Right atrium auricular region (tissue), 2 donors: ENCODE measurements at regions not wholly inside any gene's neighbourhood (a gene's known extent, or its start where the extent isn't known, plus 50 kb on each side); places are given as distances from the start of the nearest gene placed in this dataset.
"Not testable (repeated sequence)": the region's sequence is repeated elsewhere in the genome, so short reads cannot be mapped to it uniquely, and the experiment has no call there.

Experiments
- DNase-seq: peaks from one replicate; pipeline ENCODE4 v3.0.0-alpha.2; 2019; ENCODE audit warnings: low spot score
- H3K27ac ChIP-seq, 2 donors: fragments of 200-600 bp; sonication (generic); 1 replicate in 1 of 2; 2 replicates in 1 of 2; pipeline ENCODE4 v1.5.1; 2016 to 2019
- H3K27me3 ChIP-seq, 2 donors: fragments of 200-600 bp; sonication (generic); one replicate each; pipeline versions ENCODE4 v1.5.1 to v1.6.0; 2017 to 2019
- H3K36me3 ChIP-seq: fragments of 200-600 bp; sonication (generic); one replicate; pipeline ENCODE4 v1.5.1; 2016
- H3K4me1 ChIP-seq, 2 donors: fragments of 200-600 bp; sonication (generic); one replicate each; pipeline versions ENCODE4 v1.5.1 to v1.6.0; 2017 to 2019
- H3K4me3 ChIP-seq, 2 donors: fragments of 200-600 bp; sonication (generic); 1 replicate in 1 of 2; 2 replicates in 1 of 2; pipeline ENCODE4 v1.5.1; 2017 to 2019; ENCODE audit warnings: mild to moderate bottlenecking in 1 of 2, moderate library complexity in 1 of 2
- H3K9me3 ChIP-seq, 2 donors: fragments of 200-600 bp; sonication (generic); one replicate each; pipeline ENCODE4 v1.5.1; 2019
- TF ChIP-seq, protein P1 (sequence below), 2 donors: fragments of 200-600 bp; sonication (generic); IDR thresholded peaks; one replicate each; pipeline ENCODE4 v1.5.1; 2019; ENCODE audit warnings: antibody characterized with exemption in 2 of 2

GRCh38 chr1:87421809-87422208, 93.1 kb downstream of the LMO4 start:
- Histone ChIP-seq H3K4me1 (no peaks in the 10 kb centered on the region), H3K36me3 (no peaks in the 10 kb centered on the region), H3K4me3 (no peak overlapping the region), H3K27ac (no peak overlapping the region), H3K27me3 (no peaks in the 10 kb centered on the region), H3K9me3 (no peaks in the 10 kb centered on the region)
- DNase-seq, result no peak
- TF ChIP-seq, protein P1, sequence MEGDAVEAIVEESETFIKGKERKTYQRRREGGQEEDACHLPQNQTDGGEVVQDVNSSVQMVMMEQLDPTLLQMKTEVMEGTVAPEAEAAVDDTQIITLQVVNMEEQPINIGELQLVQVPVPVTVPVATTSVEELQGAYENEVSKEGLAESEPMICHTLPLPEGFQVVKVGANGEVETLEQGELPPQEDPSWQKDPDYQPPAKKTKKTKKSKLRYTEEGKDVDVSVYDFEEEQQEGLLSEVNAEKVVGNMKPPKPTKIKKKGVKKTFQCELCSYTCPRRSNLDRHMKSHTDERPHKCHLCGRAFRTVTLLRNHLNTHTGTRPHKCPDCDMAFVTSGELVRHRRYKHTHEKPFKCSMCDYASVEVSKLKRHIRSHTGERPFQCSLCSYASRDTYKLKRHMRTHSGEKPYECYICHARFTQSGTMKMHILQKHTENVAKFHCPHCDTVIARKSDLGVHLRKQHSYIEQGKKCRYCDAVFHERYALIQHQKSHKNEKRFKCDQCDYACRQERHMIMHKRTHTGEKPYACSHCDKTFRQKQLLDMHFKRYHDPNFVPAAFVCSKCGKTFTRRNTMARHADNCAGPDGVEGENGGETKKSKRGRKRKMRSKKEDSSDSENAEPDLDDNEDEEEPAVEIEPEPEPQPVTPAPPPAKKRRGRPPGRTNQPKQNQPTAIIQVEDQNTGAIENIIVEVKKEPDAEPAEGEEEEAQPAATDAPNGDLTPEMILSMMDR (IDR thresholded peaks at IDR 0.05), result no peak

GRCh38 chr1:87424541-87424940, 95.9 kb downstream of the LMO4 start:
- no peaks in the 10 kb centered on the region for H3K36me3 ChIP-seq
- TF ChIP-seq, protein P1 (IDR thresholded peaks at IDR 0.05), result no peak
- no peak overlapping the region for H3K4me3 ChIP-seq
- H3K27me3 ChIP-seq, result no peaks in the 10 kb centered on the region
- H3K4me1 ChIP-seq, result no peaks in the 10 kb centered on the region
- no peaks in the 10 kb centered on the region for H3K9me3 ChIP-seq
- DNase-seq, result no peak
- no peak overlapping the region for H3K27ac ChIP-seq

- H3K36me3 ChIP-seq, result no peaks in the 10 kb centered on the region
- no peak for DNase-seq
- H3K9me3 ChIP-seq, result no peaks in the 10 kb centered on the region
- TF ChIP-seq, protein P1 (IDR thresholded peaks at IDR 0.05), result no peak
- H3K4me1 ChIP-seq, result no peaks in the 10 kb centered on the region
- peak overlapping the region in 1 of 2 donors; percentile 10 for H3K27ac ChIP-seq
- no peak overlapping the region for H3K4me3 ChIP-seq
- no peaks in the 10 kb centered on the region for H3K27me3 ChIP-seq
These were observed 98.0 kb downstream of the LMO4 start for GRCh38 chr1:87426463-87427249.

DNA sequence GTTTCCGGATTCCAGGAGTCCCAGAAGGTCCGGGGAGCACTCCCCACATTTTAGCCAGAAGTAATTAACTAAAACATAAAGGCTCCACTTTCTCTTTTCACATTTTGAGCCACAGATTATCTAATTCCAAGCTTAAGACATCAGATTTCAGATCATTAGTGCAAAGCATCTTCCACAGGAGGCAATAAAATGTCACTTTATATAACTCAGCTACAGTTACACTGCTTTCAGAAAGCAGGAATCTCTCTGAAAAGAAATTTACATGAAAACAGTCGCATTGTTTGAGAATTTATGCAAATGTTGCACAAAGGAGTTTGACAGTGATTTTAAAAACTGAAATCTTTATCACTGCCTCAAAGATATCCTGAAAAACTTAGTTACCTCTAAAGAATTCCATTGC, 99.7 kb downstream of the LMO4 start:
- Histone ChIP-seq H3K4me3 (no peak overlapping the region), H3K27ac (no peak overlapping the region), H3K9me3 (no peaks in the 10 kb centered on the region), H3K36me3 (no peaks in the 10 kb centered on the region), H3K27me3 (no peaks in the 10 kb centered on the region), H3K4me1 (peaks cover 0 to 6% of the 10 kb centered on the region in 2 donors)
- no peak for DNase-seq
- TF ChIP-seq, protein P1 (IDR thresholded peaks at IDR 0.05), result no peak

GRCh38 chr1:87428883-87429282, 100.2 kb downstream of the LMO4 start:
- no peaks in the 10 kb centered on the region for H3K9me3 ChIP-seq
- no peak overlapping the region for H3K4me3 ChIP-seq
- TF ChIP-seq, protein P1 (IDR thresholded peaks at IDR 0.05), result no peak
- no peaks in the 10 kb centered on the region for H3K36me3 ChIP-seq
- DNase-seq, result no peak
- no peak overlapping the region for H3K27ac ChIP-seq
- H3K4me1 ChIP-seq, result peaks cover 0 to 6% of the 10 kb centered on the region in 2 donors
- no peaks in the 10 kb centered on the region for H3K27me3 ChIP-seq

DNA sequence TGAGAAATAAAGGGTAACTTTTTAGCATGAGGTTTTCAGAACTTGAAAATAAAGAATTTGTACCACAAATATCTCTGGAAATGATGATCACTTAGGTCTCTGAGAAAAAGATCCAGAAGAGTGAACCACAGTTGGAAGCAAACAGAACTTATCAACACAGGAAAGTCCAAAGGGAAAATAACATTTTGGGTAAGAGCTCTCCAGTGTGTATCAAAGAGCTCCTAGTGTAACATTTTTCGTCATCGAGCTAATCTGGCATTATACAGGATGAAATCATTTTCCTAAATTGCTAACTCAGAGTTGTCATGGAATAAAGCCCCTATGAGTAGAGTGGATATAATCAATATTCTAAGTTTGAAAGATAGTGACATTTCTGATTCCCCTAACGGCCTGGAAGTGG, 104.0 kb downstream of the LMO4 start:
- Histone ChIP-seq H3K4me1 (peaks cover 0 to 16% of the 10 kb centered on the region in 2 donors), H3K27me3 (no peaks in the 10 kb centered on the region), H3K4me3 (no peak overlapping the region), H3K27ac (peak overlapping the region in 1 of 2 donors; percentile 21), H3K36me3 (no peaks in the 10 kb centered on the region), H3K9me3 (no peaks in the 10 kb centered on the region)
- DNase-seq, result no peak
- TF ChIP-seq, protein P1 (IDR thresholded peaks at IDR 0.05), result no peak

DNA sequence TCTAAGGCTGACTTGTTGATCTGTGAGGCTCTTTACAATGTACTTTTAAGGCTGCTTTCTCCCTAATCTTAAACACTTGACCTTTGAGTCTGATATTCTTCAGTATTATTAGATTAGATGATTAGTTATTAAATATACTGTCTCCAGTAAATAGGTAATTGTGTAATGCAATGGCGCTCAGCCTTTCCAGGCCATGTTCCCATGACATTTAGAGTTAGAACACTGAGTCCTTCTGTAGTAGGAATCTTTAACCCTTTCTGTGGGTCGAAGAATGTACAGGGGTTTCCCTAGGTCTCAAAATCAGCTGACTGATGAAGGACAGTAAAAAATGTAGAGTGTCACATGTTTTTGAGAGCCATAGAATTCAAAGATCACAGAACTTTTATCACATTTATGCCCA, 104.4 kb downstream of the LMO4 start:
- not testable (repeated sequence) for DNase-seq, H3K9me3 ChIP-seq
- H3K27ac ChIP-seq, result peak overlapping the region in 1 of 2 donors; percentile 21

More for the DNA sequence above, 104.4 kb downstream of the LMO4 start:
- not testable (repeated sequence) for H3K4me3 ChIP-seq, H3K36me3 ChIP-seq, H3K27me3 ChIP-seq
- H3K4me1 ChIP-seq, result peaks cover 0 to 16% of the 10 kb centered on the region in 2 donors
